NCI-H2107 treated with DMSO at 0.1 percent for 48 hours (cell line): ENCODE measurements at regions not wholly inside any gene's neighbourhood (a gene's known extent, or its start where the extent isn't known, plus 50 kb on each side); places are given as distances from the start of the nearest gene placed in this dataset.
"Not testable (repeated sequence)": the region's sequence is repeated elsewhere in the genome, so short reads cannot be mapped to it uniquely, and the experiment has no call there.

ENCODE experiments used
- DNase-seq: peaks from one replicate; lab custom pipeline; 2025; ENCODE audit not compliant: unreplicated experiment; lab: John Stamatoyannopoulos, UW

DNA sequence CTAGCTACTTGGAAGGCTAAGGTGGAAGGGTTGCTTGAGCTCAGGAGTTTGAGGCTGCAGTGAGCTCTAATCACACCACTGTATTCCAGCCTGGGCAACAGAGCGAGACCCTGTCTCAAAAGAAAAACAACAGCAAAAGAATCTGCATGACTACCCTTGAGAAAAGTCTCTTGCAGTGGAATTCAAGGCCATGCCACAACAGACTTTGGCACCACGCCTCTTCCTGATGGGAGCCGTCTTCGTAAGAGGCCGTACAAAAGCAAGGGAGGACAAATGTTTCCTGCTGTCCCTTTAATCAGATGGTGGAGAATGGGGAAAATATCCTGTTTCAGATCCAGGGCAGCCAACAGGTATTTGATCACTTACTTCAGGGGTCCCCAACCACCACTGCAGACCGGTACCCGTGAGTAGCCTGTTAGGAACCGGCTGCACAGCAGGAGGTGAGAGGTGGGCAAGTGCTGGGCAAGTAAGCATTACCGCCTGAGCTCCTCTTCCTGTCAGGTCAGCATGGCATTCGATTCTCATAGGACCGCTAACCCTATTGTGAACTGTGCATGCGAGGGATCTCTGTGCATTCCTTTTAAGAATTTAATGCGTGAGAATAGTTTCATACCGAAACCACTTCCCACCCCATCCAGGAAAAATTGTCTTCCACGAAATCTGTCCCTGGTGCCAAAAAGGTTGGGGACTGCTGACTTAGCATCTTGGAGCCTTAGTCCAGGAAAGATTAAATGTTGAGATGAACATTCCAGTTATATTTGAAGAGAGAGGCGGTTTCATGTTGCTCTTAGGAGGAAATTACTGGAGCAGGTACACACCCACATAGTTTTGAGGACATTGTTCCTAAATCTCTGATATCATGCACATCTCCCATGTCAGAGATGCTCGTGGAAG is 94.4 kb upstream of the XPO1 start:
- no peak for DNase-seq

DNA sequence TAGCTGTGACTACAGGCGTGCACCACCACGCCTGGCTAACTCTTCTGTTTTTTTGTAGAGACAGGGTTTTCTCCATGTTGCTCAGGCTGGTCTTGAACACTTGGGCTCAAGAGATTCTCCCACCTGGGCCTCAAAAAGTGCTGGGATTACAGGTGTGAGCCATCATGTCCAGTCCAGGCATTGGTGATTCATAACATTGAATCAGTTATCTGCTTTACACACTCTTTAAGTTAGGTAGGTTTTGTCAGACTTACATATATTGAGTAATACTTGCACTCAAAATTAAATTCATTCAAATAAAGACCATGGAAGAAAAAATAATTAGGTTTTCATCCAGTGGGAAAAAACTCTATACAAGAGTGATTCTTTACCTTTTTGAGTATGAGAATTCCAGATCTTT is 93.2 kb upstream of the XPO1 start:
- DNase-seq, result no peak

DNA sequence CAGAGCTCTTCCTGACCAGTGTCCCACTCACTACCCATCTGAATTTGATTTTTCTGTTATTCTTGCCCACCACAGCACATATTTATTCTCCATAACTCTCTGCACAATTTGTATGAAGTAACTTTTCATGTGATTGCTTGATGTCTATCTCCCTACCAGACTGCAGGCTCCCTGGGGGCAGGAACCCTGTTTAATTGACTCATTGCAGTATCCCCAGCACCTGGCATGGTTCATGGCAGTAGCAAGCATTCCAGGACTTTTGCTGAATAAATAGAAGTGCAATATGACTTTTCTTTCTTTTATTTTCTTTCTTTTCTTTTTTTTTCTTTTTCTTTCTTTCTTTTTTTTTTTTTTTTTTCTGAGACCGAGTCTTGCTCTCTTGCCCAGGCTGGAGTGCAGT is 88.7 kb upstream of the XPO1 start:
- no peak for DNase-seq

DNA sequence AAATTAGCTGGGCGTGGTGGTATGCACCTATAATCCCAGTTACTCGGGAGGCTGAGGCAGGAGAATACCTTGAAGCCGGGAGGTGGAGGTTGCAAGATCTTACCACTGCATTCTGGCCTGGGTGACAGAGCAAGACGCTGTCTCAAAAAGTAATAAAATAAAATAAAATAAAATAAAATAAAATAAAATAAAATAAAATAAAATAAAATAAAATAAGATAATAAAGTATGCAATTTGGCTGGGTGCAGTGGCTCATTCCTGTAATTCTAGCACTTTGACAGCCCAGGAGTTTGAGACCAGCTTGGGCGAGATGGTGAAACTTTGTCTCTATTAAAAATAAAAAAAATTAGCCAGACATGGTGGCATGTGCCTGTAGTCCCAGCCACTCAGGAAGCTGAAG is 85.6 kb upstream of the XPO1 start:
- DNase-seq, result no peak

DNA sequence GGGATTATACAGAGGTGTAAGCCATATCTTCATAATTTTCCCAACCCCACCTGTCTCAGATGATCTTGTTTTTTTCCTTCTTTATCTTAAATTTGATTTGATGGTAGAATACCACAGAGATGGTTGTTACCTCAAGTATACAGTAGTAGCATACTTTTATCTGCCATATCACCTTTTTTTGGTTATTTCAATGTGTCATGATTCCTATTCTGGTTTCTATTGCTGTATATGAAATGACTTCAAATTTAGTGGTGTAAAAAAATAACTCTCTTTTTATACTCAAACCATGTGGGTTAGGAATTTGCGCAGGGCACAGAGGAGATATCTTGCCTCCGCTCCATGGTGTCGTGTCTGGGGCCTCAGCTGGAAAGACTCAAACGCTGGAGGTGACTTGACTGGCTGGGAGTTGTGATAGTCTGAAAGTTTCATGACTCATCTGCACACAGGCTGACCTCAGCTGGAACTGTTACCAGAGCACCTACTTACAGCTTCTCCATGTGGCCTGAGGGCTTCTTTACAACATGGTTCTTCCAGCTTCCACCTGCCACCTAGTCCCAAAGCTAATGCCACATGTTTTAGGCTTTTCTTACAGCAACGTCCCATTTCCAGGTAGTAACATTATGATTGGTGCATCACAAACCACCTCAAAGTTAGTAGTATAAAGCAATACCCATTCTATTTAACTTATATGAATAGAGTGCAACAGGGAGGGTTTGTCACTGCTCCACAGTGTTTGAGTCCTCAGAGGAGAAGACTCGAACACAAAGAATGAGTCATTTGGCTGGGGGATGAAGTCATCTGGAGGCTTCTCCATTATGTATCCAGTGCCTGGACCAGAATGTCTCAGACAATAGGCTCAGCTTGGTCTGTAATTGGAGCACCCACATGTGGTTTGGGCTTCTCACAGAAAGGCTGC is 82.3 kb upstream of the XPO1 start:
- DNase-seq, result peak; percentile 71

DNA sequence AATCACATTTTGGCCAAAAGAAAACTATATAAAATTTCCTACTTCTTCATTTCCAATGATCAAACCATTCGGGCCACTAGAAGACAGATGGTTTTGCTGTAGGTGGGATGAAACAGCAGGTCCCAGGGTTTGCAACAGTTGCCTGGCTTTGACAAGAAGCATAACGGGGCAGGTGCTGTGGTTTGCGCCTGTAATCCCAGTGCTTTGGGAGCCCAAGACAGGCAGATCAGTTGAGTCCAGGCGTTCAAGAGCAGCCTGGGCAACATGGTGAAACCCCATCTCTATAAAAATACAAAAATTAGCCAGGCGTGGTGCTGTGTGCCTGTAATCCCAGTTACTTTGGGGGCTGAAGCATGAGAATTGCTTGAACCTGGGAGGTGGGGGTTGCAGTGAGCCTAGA is 81.4 kb upstream of the XPO1 start:
- DNase-seq, result no peak

DNA sequence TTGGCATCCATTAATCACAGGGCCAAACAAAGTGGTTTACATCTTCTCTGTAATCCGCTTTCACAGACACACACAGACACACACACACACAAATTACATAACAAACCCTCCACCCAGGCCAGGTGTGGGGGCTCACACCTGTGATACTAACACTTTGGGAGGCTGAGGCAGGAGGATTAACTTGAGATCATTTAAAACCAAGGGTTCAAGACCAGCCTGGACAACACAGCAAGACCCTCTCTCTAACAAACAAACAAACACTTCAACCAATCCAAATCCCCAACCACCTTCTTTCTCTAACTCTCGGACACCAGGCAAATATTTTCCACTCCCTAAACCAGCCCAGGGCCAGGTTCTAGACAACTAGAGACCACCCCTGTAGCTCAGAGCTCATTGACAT is 79.5 kb upstream of the XPO1 start:
- no peak for DNase-seq

DNA sequence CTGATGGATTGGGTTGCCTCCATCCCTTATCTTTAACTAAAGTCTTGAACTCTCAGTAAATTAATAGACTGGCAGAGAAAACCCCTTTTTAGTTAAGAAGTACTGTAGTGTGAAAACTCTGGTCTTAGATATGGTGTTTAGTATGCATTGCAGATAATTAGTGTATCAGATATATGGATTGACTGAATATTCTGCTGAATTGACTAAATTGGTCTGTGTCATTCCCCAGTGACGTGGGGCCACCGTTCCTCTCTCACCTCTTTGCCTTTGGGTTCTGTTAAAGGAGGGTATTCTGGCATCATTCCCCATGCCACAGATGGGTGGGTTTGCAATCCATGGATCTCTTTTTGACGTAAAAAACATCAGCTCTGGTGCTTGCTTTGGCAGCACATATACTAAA is 67.1 kb upstream of the XPO1 start:
- DNase-seq, result no peak

DNA sequence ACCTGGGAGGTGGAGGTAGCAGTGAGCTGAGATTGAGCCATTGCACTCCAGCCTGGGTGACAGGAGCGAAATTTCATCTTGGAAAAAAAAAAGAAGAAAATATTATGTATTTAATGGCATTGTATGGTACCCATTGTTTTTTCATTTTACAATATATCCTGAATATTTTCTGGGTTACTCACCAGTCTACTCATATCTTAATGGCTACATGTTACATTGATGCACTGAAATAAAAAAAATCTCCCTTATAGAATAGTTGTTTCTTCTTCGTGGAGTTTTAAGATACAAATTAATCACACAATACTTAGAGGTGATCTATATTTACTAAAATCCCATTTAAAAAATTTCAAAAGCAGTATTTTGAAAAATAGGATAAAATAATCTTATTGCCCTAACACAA is 66.3 kb upstream of the XPO1 start:
- no peak for DNase-seq

DNA sequence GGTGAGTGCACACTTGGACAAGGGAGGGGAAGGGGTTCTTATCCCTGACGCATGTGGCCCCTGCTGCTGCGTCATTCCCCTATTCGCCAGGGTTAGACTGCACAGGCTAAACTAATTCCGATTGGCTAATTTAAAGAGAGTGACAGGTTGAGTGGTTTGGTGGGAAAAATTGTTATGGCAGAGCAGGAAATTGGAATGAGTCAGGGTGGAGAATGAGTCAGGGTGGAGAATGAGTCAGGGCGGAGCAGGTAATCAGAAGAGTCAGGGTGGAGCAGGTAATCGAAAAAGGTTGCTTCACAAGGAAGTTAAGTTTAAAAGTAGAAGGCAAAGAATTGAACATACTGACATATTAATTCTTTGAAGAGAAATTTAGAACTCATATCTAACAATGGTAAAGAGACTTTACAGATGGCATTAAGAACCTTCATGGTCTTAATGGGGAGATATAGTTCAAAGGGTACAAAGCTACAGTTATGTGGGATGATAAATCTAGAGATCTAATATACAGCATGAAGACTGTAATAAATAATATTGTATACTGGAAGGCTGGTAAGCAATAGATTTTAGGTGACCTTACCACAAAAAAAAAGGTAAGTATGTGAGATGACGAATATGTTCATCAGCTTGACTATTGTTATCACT is 60.5 kb upstream of the XPO1 start:
- DNase-seq, result not testable (repeated sequence)

DNA sequence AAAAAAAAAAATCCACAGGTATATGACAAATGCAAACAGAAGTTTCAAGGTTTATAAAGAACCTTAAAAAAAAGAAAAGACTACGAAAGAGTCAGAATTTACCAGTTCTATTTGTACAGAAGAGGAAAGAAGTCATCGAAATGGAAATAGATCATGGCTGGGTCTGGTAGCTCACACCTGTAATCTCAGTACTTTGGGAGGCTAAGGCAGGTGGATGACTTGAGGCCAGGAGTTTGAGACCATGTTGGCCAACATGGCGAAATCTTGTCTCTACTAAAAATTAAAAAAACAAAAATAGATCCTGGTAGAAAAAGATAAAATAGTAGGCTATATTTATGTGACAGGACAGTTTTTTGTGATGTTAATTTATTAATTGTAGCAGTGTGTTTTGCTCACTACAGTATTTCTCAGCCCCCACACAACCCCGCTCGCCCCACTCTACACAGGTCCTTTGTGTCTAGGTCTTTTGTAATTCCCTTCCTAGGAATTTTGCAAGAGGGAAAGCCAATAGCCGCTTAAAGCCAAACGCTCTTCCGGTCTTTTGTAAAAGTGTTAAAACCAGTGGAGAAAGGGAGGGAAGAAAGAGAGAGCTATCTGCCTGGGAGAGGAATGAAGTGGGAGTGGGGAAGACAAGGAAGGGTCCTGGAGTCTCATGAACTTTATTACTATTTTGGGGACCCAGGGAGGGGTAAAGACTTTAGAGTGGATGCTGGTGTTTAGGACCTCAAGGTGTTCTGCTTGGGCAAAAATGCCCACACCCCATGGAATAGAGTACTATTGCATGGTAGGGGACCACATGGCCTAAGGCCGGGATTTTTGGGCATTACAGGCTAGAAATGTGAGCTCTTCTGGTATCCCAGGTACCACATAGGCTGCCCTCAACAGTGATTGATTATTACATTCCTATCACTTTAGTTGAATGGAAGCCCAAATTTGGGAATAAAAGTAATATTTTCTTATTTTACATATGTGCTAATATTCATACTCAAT is 59.4 kb upstream of the XPO1 start:
- DNase-seq, result no peak

DNA sequence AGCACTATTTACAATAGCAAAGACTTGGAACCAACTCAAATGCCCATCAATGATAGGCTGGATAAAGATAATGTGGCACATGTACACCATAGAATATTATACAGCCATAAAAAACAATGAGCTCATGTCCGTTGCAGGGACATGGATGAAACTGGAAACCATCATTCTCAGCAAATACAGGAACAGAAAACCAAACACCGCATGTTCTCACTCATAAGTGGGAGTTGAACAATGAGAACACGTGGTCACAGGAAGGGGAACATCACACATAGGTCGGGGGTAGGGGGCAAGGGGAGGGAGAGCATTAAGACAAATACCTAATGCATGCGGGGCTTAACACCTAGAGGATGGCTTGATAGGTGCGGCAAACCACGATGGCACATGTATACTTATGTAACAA is 56.0 kb upstream of the XPO1 start:
- not testable (repeated sequence) for DNase-seq

DNA sequence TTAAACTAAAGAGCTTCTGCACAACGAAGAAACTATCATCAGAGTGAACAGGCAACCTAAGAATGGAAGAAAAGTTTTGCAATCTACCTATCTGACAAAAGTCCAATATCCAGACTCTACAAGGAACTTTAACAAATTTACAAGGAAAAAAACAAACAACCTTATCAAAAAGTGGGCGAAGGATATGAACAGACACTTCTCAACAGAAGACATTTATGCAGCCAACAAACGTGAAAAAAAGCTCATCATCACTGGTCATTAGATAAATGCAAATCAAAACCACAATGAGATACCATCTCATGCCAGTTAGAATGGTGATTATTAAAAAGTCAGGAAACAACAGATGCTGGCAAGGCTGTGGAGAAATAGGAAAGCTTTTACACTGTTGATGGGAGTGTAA is 55.5 kb upstream of the XPO1 start:
- DNase-seq, result not testable (repeated sequence)

DNA sequence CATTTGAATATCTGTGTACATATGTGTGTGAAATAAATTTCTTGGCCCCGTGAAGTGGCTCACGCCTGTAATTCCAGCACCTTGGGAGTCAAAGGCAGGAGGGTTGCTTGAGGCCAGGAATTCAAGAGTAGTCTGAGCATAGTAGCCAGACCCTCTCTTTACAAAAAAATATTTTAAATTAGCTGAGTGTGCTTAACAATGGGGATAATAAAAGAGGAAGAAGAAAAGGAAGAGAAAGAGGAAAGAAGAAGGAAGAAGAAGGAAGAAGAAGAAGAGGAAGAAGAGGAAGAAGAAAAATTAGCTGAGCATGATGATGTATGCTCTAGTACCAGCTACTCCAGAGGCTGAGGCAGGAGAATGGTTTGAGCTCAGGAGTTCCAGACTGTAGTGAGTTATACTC is 52.1 kb upstream of the XPO1 start:
- no peak for DNase-seq

DNA sequence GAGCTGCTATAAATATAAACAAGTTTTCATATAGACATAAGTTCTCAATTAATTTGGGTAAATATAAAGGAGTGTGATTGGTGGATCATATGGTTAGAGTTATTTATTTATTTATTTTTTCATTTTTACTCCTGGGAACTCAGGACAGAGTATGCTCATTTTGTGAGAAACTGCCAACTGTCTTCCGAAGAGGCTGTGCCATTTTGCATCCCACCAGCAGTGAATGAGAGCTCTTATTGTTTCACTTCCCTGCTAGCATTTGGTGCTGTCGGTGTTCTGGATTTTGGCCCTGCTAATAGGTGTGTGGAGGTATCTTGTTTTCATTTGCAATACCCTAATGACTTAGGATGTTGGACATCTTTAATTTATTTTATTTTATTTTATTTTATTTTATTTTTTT is 50.4 kb upstream of the XPO1 start:
- no peak for DNase-seq
